HG03103 (cell line): ENCODE measurements at regions not wholly inside any gene's neighbourhood (a gene's known extent, or its start where the extent isn't known, plus 50 kb on each side); places are given as distances from the start of the nearest gene placed in this dataset.

Experiments used
- ATAC-seq: cut with Tn5 transposase; IDR thresholded peaks from one replicate; pipeline ENCODE4 v1.9.1; 2021; ENCODE audit warnings: low read depth; ENCODE audit not compliant: unreplicated experiment

GRCh38 chr2:6054161-6054671 lies 362.0 kb downstream of the SOX11 start:
- no peak for ATAC-seq

GRCh38 chr2:6060992-6061663 lies 368.9 kb downstream of the SOX11 start:
- no peak for ATAC-seq

- ATAC-seq, result no peak
Measured at GRCh38 chr2:6064757-6065156, 372.6 kb downstream of the SOX11 start.

- ATAC-seq, result no peak
Measured at GRCh38 chr2:6065703-6066102, 373.5 kb downstream of the SOX11 start.

- ATAC-seq, result no peak
Measured at GRCh38 chr2:6067089-6067488, 374.9 kb downstream of the SOX11 start.

GRCh38 chr2:6067806-6068205 lies 375.6 kb downstream of the SOX11 start:
- ATAC-seq, result no peak

GRCh38 chr2:6068429-6068828 lies 376.2 kb downstream of the SOX11 start:
- ATAC-seq, result no peak

- no peak for ATAC-seq
Measured at GRCh38 chr2:6069381-6069780, 377.2 kb downstream of the SOX11 start.

GRCh38 chr2:6071519-6071918 lies 379.3 kb downstream of the SOX11 start:
- no peak for ATAC-seq

- no peak for ATAC-seq
Measured at GRCh38 chr2:6072276-6072675, 380.1 kb downstream of the SOX11 start.

- ATAC-seq, result no peak
Measured at GRCh38 chr2:6072768-6073167, 380.6 kb downstream of the SOX11 start.

- ATAC-seq, result no peak
Measured at GRCh38 chr2:6073191-6074088, 381.3 kb downstream of the SOX11 start.

- ATAC-seq, result no peak
Measured at GRCh38 chr2:6074089-6074643, 382.0 kb downstream of the SOX11 start.

- no peak for ATAC-seq
Measured at GRCh38 chr2:6077585-6077984, 385.4 kb downstream of the SOX11 start.

- no peak for ATAC-seq
Measured at GRCh38 chr2:6078414-6078813, 386.2 kb downstream of the SOX11 start.

GRCh38 chr2:6079405-6079804 lies 387.2 kb downstream of the SOX11 start:
- ATAC-seq, result no peak

- ATAC-seq, result no peak
Measured at GRCh38 chr2:6080932-6081753, 389.0 kb downstream of the SOX11 start.

GRCh38 chr2:6081955-6082624 lies 389.9 kb downstream of the SOX11 start:
- no peak for ATAC-seq

- no peak for ATAC-seq
Measured at GRCh38 chr2:6082625-6083018, 390.4 kb downstream of the SOX11 start.

- ATAC-seq, result no peak
Measured at GRCh38 chr2:6083136-6083535, 391.0 kb downstream of the SOX11 start.
